Fibroblast of lung (primary cell): ENCODE measurements at regions not wholly inside any gene's neighbourhood (a gene's known extent, or its start where the extent isn't known, plus 50 kb on each side); places are given as distances from the start of the nearest gene placed in this dataset.

Experiments used
- DNase-seq, 2 donors: peaks; one replicate each; pipeline versions ENCODE4 v3.0.0 to v3.0.0-alpha.2; 2010; ENCODE audit warnings: low read depth in 2 of 2
- H2AFZ ChIP-seq: 2 replicates; pipeline ENCODE4 v1.5.1; 2012; ENCODE audit warnings: low read length, control low read depth, inconsistent platforms
- H3K27ac ChIP-seq: 2 replicates; pipeline ENCODE4 v1.5.1; 2011; ENCODE audit warnings: low read length, control low read depth; ENCODE audit not compliant: insufficient read depth
- H3K27me3 ChIP-seq: 2 replicates; pipeline ENCODE4 v1.5.1; 2011; ENCODE audit warnings: mild to moderate bottlenecking, low read length; ENCODE audit not compliant: control insufficient read depth, insufficient read depth
- H3K36me3 ChIP-seq: 2 replicates; pipeline ENCODE4 v1.5.1; 2011; ENCODE audit warnings: low read length; ENCODE audit not compliant: control insufficient read depth, insufficient read depth
- H3K4me1 ChIP-seq: 2 replicates; pipeline ENCODE4 v1.5.1; 2011; ENCODE audit warnings: low read length; ENCODE audit not compliant: control insufficient read depth, insufficient read depth; ENCODE audit errors: extremely low read depth
- H3K4me2 ChIP-seq: 2 replicates; pipeline ENCODE4 v1.5.1; 2011; ENCODE audit warnings: low read length, control low read depth; ENCODE audit not compliant: insufficient read depth; ENCODE audit errors: extremely low read depth
- H3K4me3 ChIP-seq, 4 experiments: fragments of 200-600 bp in 1 of 4; sonication (generic) in 1 of 4; replicated peaks in 1 of 4; 2 replicates each; pipeline ENCODE4 v1.5.1; 2011 to 2016; ENCODE audit warnings: low read length in 4 of 4, low read depth in 3 of 4, mild to moderate bottlenecking in 3 of 4, control low read depth in 2 of 4, inconsistent platforms in 1 of 4, mixed read lengths in 1 of 4; ENCODE audit not compliant: insufficient read depth in 1 of 4; ENCODE audit errors: control extremely low read depth in 1 of 4
- H3K79me2 ChIP-seq: 2 replicates; pipeline ENCODE4 v1.5.1; 2012; ENCODE audit warnings: mild to moderate bottlenecking, low read length, inconsistent platforms; ENCODE audit not compliant: control insufficient read depth, insufficient read depth
- H3K9ac ChIP-seq: 2 replicates; pipeline ENCODE4 v1.5.1; 2011; ENCODE audit warnings: mild to moderate bottlenecking, low read length, control low read depth; ENCODE audit not compliant: insufficient read depth
- H3K9me3 ChIP-seq: 2 replicates; pipeline ENCODE4 v1.5.1; 2012; ENCODE audit warnings: low read depth, low read length; ENCODE audit not compliant: control insufficient read depth, insufficient read depth
- H4K20me1 ChIP-seq: 2 replicates; pipeline ENCODE4 v1.5.1; 2011; ENCODE audit warnings: low read length; ENCODE audit not compliant: control insufficient read depth, insufficient read depth; ENCODE audit errors: extremely low read depth
- CTCF ChIP-seq, 2 donors: IDR thresholded peaks in 1 of 2; conservative IDR thresholded peaks in 1 of 2; 1 replicate in 1 of 2; 2 replicates in 1 of 2; pipeline ENCODE4 v1.5.1; 2011 to 2012; ENCODE audit warnings: low read length in 2 of 2, control low read depth in 1 of 2, inconsistent platforms in 1 of 2, low read depth in 1 of 2, mild to moderate bottlenecking in 1 of 2
- EZH2 ChIP-seq: IDR thresholded peaks from 2 replicates; pipeline ENCODE4 v1.5.1; 2012; ENCODE audit warnings: low read length, control low read depth, mild to moderate bottlenecking; ENCODE audit errors: missing control alignments

- Histone ChIP-seq H3K36me3 (no peaks in the 10 kb centered on the region), H2AFZ (no peak overlapping the region), H3K9ac (no peak overlapping the region), H3K27ac (no peak overlapping the region), H3K4me3 (no peak overlapping the region), H3K79me2 (no peaks in the 10 kb centered on the region), H3K4me2 (no peak overlapping the region), H3K27me3 (no peaks in the 10 kb centered on the region), H4K20me1 (no peaks in the 10 kb centered on the region), H3K4me1 (no peaks in the 10 kb centered on the region), H3K9me3 (no peaks in the 10 kb centered on the region)
- no peak for DNase-seq
- TF ChIP-seq CTCF (conservative IDR thresholded peaks at IDR 0.05 in 1 of 2, IDR thresholded peaks at IDR 0.05 in 1 of 2; ENCODE audit: low read depth in 1 of 2, low read length in 2 of 2) = no peak
- TF ChIP-seq EZH2 = no peak
Measured at GRCh38 chr17:12459736-12460135, 206.0 kb upstream of the MYOCD start.

- Histone ChIP-seq H2AFZ (no peak overlapping the region), H3K4me1 (no peaks in the 10 kb centered on the region), H3K4me3 (no peak overlapping the region), H3K27ac (no peak overlapping the region), H4K20me1 (no peaks in the 10 kb centered on the region), H3K9me3 (no peaks in the 10 kb centered on the region), H3K9ac (no peak overlapping the region), H3K27me3 (no peaks in the 10 kb centered on the region), H3K79me2 (no peaks in the 10 kb centered on the region), H3K4me2 (no peak overlapping the region), H3K36me3 (no peaks in the 10 kb centered on the region)
- TF ChIP-seq EZH2 (no peak), CTCF (conservative IDR thresholded peaks at IDR 0.05 in 1 of 2, IDR thresholded peaks at IDR 0.05 in 1 of 2; ENCODE audit: low read depth in 1 of 2, low read length in 2 of 2) (no peak)
- peak; percentile 22 to 63 for DNase-seq
Measured at GRCh38 chr17:12463102-12463501, 202.6 kb upstream of the MYOCD start.

- Histone ChIP-seq H3K4me3 (no peak overlapping the region), H3K27ac (no peak overlapping the region), H3K9me3 (no peaks in the 10 kb centered on the region), H3K9ac (no peak overlapping the region), H3K79me2 (no peaks in the 10 kb centered on the region), H3K27me3 (no peaks in the 10 kb centered on the region), H3K4me2 (no peak overlapping the region), H3K36me3 (no peaks in the 10 kb centered on the region), H2AFZ (no peak overlapping the region), H3K4me1 (no peaks in the 10 kb centered on the region), H4K20me1 (no peaks in the 10 kb centered on the region)
- no peak for TF ChIP-seq CTCF (conservative IDR thresholded peaks at IDR 0.05 in 1 of 2, IDR thresholded peaks at IDR 0.05 in 1 of 2; ENCODE audit: low read depth in 1 of 2, low read length in 2 of 2)
- no peak for TF ChIP-seq EZH2
- DNase-seq = peak in 1 of 2 donors; percentile 42
Measured at GRCh38 chr17:12472252-12473173, 193.2 kb upstream of the MYOCD start.
